B cell (primary cell): ENCODE measurements at regions not wholly inside any gene's neighbourhood (a gene's known extent, or its start where the extent isn't known, plus 50 kb on each side); places are given as distances from the start of the nearest gene placed in this dataset.

Source experiments
- EZH2 ChIP-seq: IDR thresholded peaks from 2 replicates; pipeline ENCODE4 v1.6.1; 2012; ENCODE audit warnings: borderline replicate concordance, low read depth, mild to moderate bottlenecking, moderate library complexity, low read length; ENCODE audit not compliant: insufficient read depth, poor library complexity, severe bottlenecking
- TF ChIP-seq, protein P1 (sequence below): fragments of 200-600 bp; IDR thresholded peaks from one replicate; pipeline ENCODE4 v1.8.0; 2022; ENCODE audit warnings: antibody characterized with exemption, mild to moderate bottlenecking

DNA sequence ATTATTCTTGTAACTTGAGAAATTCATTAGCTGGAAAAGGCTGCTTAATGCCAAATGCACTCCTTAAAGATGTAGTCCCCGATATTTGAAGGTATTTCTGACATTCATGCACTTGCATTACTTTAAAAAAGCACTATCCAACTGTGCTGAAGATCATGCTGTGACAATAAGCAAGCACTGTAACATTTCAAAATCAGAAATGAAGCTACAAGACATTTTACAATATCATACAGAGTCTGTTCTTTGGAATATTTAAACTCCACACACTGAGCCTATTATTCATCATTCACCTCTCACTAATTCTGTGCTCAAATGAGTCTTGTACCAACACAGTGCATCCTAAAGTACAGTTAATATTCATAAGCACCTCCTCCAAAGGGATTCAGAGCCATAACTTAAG lies 413.2 kb downstream of the CETN3 start:
- TF ChIP-seq, protein P1, sequence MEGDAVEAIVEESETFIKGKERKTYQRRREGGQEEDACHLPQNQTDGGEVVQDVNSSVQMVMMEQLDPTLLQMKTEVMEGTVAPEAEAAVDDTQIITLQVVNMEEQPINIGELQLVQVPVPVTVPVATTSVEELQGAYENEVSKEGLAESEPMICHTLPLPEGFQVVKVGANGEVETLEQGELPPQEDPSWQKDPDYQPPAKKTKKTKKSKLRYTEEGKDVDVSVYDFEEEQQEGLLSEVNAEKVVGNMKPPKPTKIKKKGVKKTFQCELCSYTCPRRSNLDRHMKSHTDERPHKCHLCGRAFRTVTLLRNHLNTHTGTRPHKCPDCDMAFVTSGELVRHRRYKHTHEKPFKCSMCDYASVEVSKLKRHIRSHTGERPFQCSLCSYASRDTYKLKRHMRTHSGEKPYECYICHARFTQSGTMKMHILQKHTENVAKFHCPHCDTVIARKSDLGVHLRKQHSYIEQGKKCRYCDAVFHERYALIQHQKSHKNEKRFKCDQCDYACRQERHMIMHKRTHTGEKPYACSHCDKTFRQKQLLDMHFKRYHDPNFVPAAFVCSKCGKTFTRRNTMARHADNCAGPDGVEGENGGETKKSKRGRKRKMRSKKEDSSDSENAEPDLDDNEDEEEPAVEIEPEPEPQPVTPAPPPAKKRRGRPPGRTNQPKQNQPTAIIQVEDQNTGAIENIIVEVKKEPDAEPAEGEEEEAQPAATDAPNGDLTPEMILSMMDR, result no peak
- TF ChIP-seq EZH2, result no peak
